ENCODE measurements at regions not wholly inside any gene's neighbourhood (a gene's known extent, or its start where the extent isn't known, plus 50 kb on each side); places are given as distances from the start of the nearest gene placed in this dataset.

- no peak overlapping the region for H4K8ac ChIP-seq (ENCODE audit: low read depth, low read length)
- no peak overlapping the region for H2AK5ac ChIP-seq (ENCODE audit: low read length)
- no peaks in the 10 kb centered on the region for H3K4me1 ChIP-seq (ENCODE audit: control insufficient read depth in 1 of 2, insufficient read depth in 2 of 2, low read length in 2 of 2)
- H3K18ac ChIP-seq (ENCODE audit: low read length), result no peak overlapping the region
- H2BK120ac ChIP-seq (ENCODE audit: insufficient read depth, low read length, poor library complexity), result no peak overlapping the region
- no peaks in the 10 kb centered on the region for H3K9me3 ChIP-seq (ENCODE audit: insufficient read depth, low read depth, low read length)
- H3K27ac ChIP-seq (ENCODE audit: low read depth, low read length), result no peak overlapping the region
- no CpG with 5 or more reads among the region's 5 CpGs for WGBS (ENCODE audit: extremely low coverage, insufficient coverage, insufficient read length)
- no peak overlapping the region for H2BK5ac ChIP-seq (ENCODE audit: low read depth, low read length, poor library complexity)
- no peak overlapping the region for H3K14ac ChIP-seq (ENCODE audit: low read length)
- no peaks in the 10 kb centered on the region for H3K36me3 ChIP-seq (ENCODE audit: control insufficient read depth in 1 of 2, insufficient read depth in 2 of 2, low read length in 2 of 2)
- no peaks in the 10 kb centered on the region for H3K79me2 ChIP-seq (ENCODE audit: control insufficient read depth, insufficient read depth, low read length, poor library complexity)
- no peak overlapping the region for H3K4ac ChIP-seq (ENCODE audit: low read depth, low read length)
- H2AFZ ChIP-seq (ENCODE audit: insufficient read depth, low read length, poor library complexity), result no peak overlapping the region
- DNase-seq, result peak in 1 of 2 donors; percentile 63
- no peak overlapping the region for H3K4me2 ChIP-seq (ENCODE audit: low read length)
- no peaks in the 10 kb centered on the region for H3K27me3 ChIP-seq (ENCODE audit: insufficient read depth, low read length)
- no peak overlapping the region for H4K91ac ChIP-seq (ENCODE audit: low read depth, low read length)
- no peak overlapping the region for H3K9ac ChIP-seq (ENCODE audit: low read length)
- H3K79me1 ChIP-seq (ENCODE audit: low read length), result no peaks in the 10 kb centered on the region
- H2BK12ac ChIP-seq (ENCODE audit: low read length), result no peak overlapping the region
- no peak overlapping the region for H3K4me3 ChIP-seq (ENCODE audit: low read depth, low read length)
- no peak overlapping the region for H3K23ac ChIP-seq (ENCODE audit: low read length)
- no peak overlapping the region for H4K12ac ChIP-seq (ENCODE audit: low read depth, low read length)
Observed at GRCh38 chr6:63459814-63460213, 112.5 kb upstream of the LOC128125822 start.

DNA sequence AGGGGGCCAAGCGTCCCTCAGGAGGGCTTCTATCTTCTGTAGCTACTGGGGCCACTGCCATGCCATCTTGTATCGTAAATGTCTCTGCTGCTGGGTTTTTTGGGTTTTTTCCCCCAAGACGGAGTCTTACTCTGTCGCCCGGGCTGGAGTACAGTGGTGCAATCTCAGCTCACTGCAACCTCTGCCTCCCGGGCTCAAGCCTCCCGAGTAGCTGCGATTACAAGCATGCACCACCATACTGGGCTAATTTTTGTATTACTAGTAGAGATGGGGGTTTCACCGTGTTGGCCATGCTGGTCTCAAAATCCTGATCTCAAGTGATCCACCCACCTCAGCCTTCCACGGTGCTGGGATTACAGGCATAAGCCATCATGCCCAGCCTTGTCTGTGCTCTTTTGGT is 111.3 kb upstream of the LOC128125822 start:
- Histone ChIP-seq H2AK5ac (ENCODE audit: low read length) (no peak overlapping the region), H2BK5ac (ENCODE audit: low read depth, low read length, poor library complexity) (no peak overlapping the region), H3K27me3 (ENCODE audit: insufficient read depth, low read length) (no peaks in the 10 kb centered on the region), H3K79me2 (ENCODE audit: control insufficient read depth, insufficient read depth, low read length, poor library complexity) (no peaks in the 10 kb centered on the region), H3K9me3 (ENCODE audit: insufficient read depth, low read depth, low read length) (no peaks in the 10 kb centered on the region), H2BK12ac (ENCODE audit: low read length) (no peak overlapping the region), H3K4me2 (ENCODE audit: low read length) (no peak overlapping the region), H3K23ac (ENCODE audit: low read length) (no peak overlapping the region), H3K4ac (ENCODE audit: low read depth, low read length) (no peak overlapping the region), H3K36me3 (ENCODE audit: control insufficient read depth in 1 of 2, insufficient read depth in 2 of 2, low read length in 2 of 2) (no peaks in the 10 kb centered on the region), H3K27ac (ENCODE audit: low read depth, low read length) (no peak overlapping the region), H3K4me3 (ENCODE audit: low read depth, low read length) (no peak overlapping the region), H3K14ac (ENCODE audit: low read length) (no peak overlapping the region), H4K91ac (ENCODE audit: low read depth, low read length) (no peak overlapping the region), H3K9ac (ENCODE audit: low read length) (no peak overlapping the region), H4K8ac (ENCODE audit: low read depth, low read length) (no peak overlapping the region), H2AFZ (ENCODE audit: insufficient read depth, low read length, poor library complexity) (no peak overlapping the region), H3K79me1 (ENCODE audit: low read length) (no peaks in the 10 kb centered on the region), H3K4me1 (ENCODE audit: control insufficient read depth in 1 of 2, insufficient read depth in 2 of 2, low read length in 2 of 2) (no peaks in the 10 kb centered on the region), H4K12ac (ENCODE audit: low read depth, low read length) (no peak overlapping the region), H2BK120ac (ENCODE audit: insufficient read depth, low read length, poor library complexity) (no peak overlapping the region), H3K18ac (ENCODE audit: low read length) (no peak overlapping the region)
- DNase-seq, result peak; percentile 54 to 64
- no CpG with 5 or more reads among the region's 10 CpGs for WGBS (ENCODE audit: extremely low coverage, insufficient coverage, insufficient read length)

DNA sequence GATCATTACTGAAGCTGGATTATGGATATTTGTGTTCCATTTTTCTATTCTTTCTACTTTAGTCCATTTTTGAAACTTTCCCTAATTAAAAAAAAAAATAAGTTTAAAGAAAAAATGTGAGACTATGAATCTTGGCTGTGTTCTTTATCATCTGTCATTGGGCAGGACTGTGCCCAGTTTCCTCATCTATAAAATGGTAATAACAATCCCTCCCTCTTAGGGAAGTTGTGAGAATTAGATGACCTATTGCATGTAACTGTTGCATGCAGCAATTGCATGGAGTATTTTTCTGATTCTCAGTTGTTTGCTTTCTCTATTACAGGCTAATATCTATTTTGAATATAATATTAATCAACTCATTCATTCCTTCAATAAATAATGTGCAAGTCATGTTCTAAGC is 108.2 kb upstream of the LOC128125822 start:
- no peak overlapping the region for H3K23ac ChIP-seq (ENCODE audit: low read length)
- no peaks in the 10 kb centered on the region for H3K9me3 ChIP-seq (ENCODE audit: insufficient read depth, low read depth, low read length)
- H3K36me3 ChIP-seq (ENCODE audit: control insufficient read depth in 1 of 2, insufficient read depth in 2 of 2, low read length in 2 of 2), result no peaks in the 10 kb centered on the region
- no peak overlapping the region for H4K8ac ChIP-seq (ENCODE audit: low read depth, low read length)
- H3K9ac ChIP-seq (ENCODE audit: low read length), result no peak overlapping the region
- H3K4ac ChIP-seq (ENCODE audit: low read depth, low read length), result no peak overlapping the region
- H3K18ac ChIP-seq (ENCODE audit: low read length), result no peak overlapping the region
- H2BK120ac ChIP-seq (ENCODE audit: insufficient read depth, low read length, poor library complexity), result no peak overlapping the region
- H3K4me1 ChIP-seq (ENCODE audit: control insufficient read depth in 1 of 2, insufficient read depth in 2 of 2, low read length in 2 of 2), result no peaks in the 10 kb centered on the region
- no peak overlapping the region for H3K4me3 ChIP-seq (ENCODE audit: low read depth, low read length)
- H2BK12ac ChIP-seq (ENCODE audit: low read length), result no peak overlapping the region
- H2BK5ac ChIP-seq (ENCODE audit: low read depth, low read length, poor library complexity), result no peak overlapping the region
- no peak overlapping the region for H3K27ac ChIP-seq (ENCODE audit: low read depth, low read length)
- H3K79me2 ChIP-seq (ENCODE audit: control insufficient read depth, insufficient read depth, low read length, poor library complexity), result no peaks in the 10 kb centered on the region
- no peaks in the 10 kb centered on the region for H3K79me1 ChIP-seq (ENCODE audit: low read length)
- no peak overlapping the region for H3K14ac ChIP-seq (ENCODE audit: low read length)
- no peak overlapping the region for H4K12ac ChIP-seq (ENCODE audit: low read depth, low read length)
- no peak for DNase-seq
- no peak overlapping the region for H3K4me2 ChIP-seq (ENCODE audit: low read length)
- H2AK5ac ChIP-seq (ENCODE audit: low read length), result no peak overlapping the region
- H2AFZ ChIP-seq (ENCODE audit: insufficient read depth, low read length, poor library complexity), result no peak overlapping the region
- no peak overlapping the region for H4K91ac ChIP-seq (ENCODE audit: low read depth, low read length)
- H3K27me3 ChIP-seq (ENCODE audit: insufficient read depth, low read length), result no peaks in the 10 kb centered on the region

GRCh38 chr6:63465750-63466149 is 106.5 kb upstream of the LOC128125822 start:
- DNase-seq, result no peak

More at GRCh38 chr6:63465750-63466149, 106.5 kb upstream of the LOC128125822 start:
- Histone ChIP-seq H4K12ac (ENCODE audit: low read depth, low read length) (no peak overlapping the region), H3K9ac (ENCODE audit: low read length) (no peak overlapping the region), H4K8ac (ENCODE audit: low read depth, low read length) (no peak overlapping the region), H3K27ac (ENCODE audit: low read depth, low read length) (no peak overlapping the region), H3K4me3 (ENCODE audit: low read depth, low read length) (no peak overlapping the region), H3K4ac (ENCODE audit: low read depth, low read length) (no peak overlapping the region), H2BK120ac (ENCODE audit: insufficient read depth, low read length, poor library complexity) (no peak overlapping the region), H4K91ac (ENCODE audit: low read depth, low read length) (no peak overlapping the region), H2BK12ac (ENCODE audit: low read length) (no peak overlapping the region), H3K9me3 (ENCODE audit: insufficient read depth, low read depth, low read length) (no peaks in the 10 kb centered on the region), H3K23ac (ENCODE audit: low read length) (no peak overlapping the region), H3K4me1 (ENCODE audit: control insufficient read depth in 1 of 2, insufficient read depth in 2 of 2, low read length in 2 of 2) (no peaks in the 10 kb centered on the region), H2AFZ (ENCODE audit: insufficient read depth, low read length, poor library complexity) (no peak overlapping the region), H2AK5ac (ENCODE audit: low read length) (no peak overlapping the region), H3K18ac (ENCODE audit: low read length) (no peak overlapping the region), H3K79me2 (ENCODE audit: control insufficient read depth, insufficient read depth, low read length, poor library complexity) (no peaks in the 10 kb centered on the region), H3K4me2 (ENCODE audit: low read length) (no peak overlapping the region), H3K36me3 (ENCODE audit: control insufficient read depth in 1 of 2, insufficient read depth in 2 of 2, low read length in 2 of 2) (no peaks in the 10 kb centered on the region), H3K14ac (ENCODE audit: low read length) (no peak overlapping the region), H2BK5ac (ENCODE audit: low read depth, low read length, poor library complexity) (no peak overlapping the region), H3K79me1 (ENCODE audit: low read length) (no peaks in the 10 kb centered on the region), H3K27me3 (ENCODE audit: insufficient read depth, low read length) (no peaks in the 10 kb centered on the region)
- WGBS (ENCODE audit: extremely low coverage, insufficient coverage, insufficient read length), result no CpG with 5 or more reads among the region's 2 CpGs

All from trophoblast cell (in vitro differentiated cells and primary cell).